ENCODE measurements at regions not wholly inside any gene's neighbourhood (a gene's known extent, or its start where the extent isn't known, plus 50 kb on each side); places are given as distances from the start of the nearest gene placed in this dataset.

GRCh38 chr9:38306899-38307298 is 85.6 kb upstream of the ALDH1B1 start:
- H3K36me3 ChIP-seq = no peaks in the 10 kb centered on the region
- no peak for DNase-seq
- intact Hi-C loops (cut with micrococcal nuclease) = no loop called here
- peaks cover 10% of the 10 kb centered on the region for H3K27me3 ChIP-seq (ENCODE audit: low read depth)
- no peak for TF ChIP-seq CTCF (IDR thresholded peaks at IDR 0.05; ENCODE audit: borderline replicate concordance)
- H3K9me3 ChIP-seq (replicated peaks) = no peaks in the 10 kb centered on the region
- peaks cover 24% of the 10 kb centered on the region for H3K4me1 ChIP-seq
- H3K27ac ChIP-seq (replicated peaks) = no peak overlapping the region
- no peak overlapping the region for H3K4me3 ChIP-seq

- no peaks in the 10 kb centered on the region for H3K9me3 ChIP-seq (replicated peaks)
- no peaks in the 10 kb centered on the region for H3K36me3 ChIP-seq
- H3K4me1 ChIP-seq = peaks cover 16% of the 10 kb centered on the region
- intact Hi-C loops (cut with micrococcal nuclease) = no loop called here
- no peak overlapping the region for H3K27ac ChIP-seq (replicated peaks)
- no peaks in the 10 kb centered on the region for H3K27me3 ChIP-seq (ENCODE audit: low read depth)
- TF ChIP-seq CTCF (IDR thresholded peaks at IDR 0.05; ENCODE audit: borderline replicate concordance) = no peak
- no peak overlapping the region for H3K4me3 ChIP-seq
- DNase-seq = no peak
These were observed 86.9 kb upstream of the ALDH1B1 start for GRCh38 chr9:38305582-38305981.

GRCh38 chr9:38301376-38302106 is 91.0 kb upstream of the ALDH1B1 start:
- H3K4me1 ChIP-seq = no peaks in the 10 kb centered on the region
- no peaks in the 10 kb centered on the region for H3K9me3 ChIP-seq (replicated peaks)
- no peaks in the 10 kb centered on the region for H3K36me3 ChIP-seq
- no peak for DNase-seq
- no peak overlapping the region for H3K4me3 ChIP-seq
- no peak overlapping the region for H3K27ac ChIP-seq (replicated peaks)
- intact Hi-C loops (cut with micrococcal nuclease) = no loop called here
- H3K27me3 ChIP-seq (ENCODE audit: low read depth) = peaks cover 7% of the 10 kb centered on the region
- no peak for TF ChIP-seq CTCF (IDR thresholded peaks at IDR 0.05; ENCODE audit: borderline replicate concordance)

- H3K36me3 ChIP-seq = no peaks in the 10 kb centered on the region
- H3K27me3 ChIP-seq (ENCODE audit: low read depth) = peaks cover 7% of the 10 kb centered on the region
- H3K4me1 ChIP-seq = peaks cover 3% of the 10 kb centered on the region
- H3K4me3 ChIP-seq = no peak overlapping the region
- no peaks in the 10 kb centered on the region for H3K9me3 ChIP-seq (replicated peaks)
- DNase-seq = no peak
- intact Hi-C loops (cut with micrococcal nuclease) = no loop called here
- no peak overlapping the region for H3K27ac ChIP-seq (replicated peaks)
- TF ChIP-seq CTCF (IDR thresholded peaks at IDR 0.05; ENCODE audit: borderline replicate concordance) = no peak
These were observed 92.6 kb upstream of the ALDH1B1 start for GRCh38 chr9:38299856-38300255.

GRCh38 chr9:38298904-38299303 is 93.6 kb upstream of the ALDH1B1 start:
- H3K36me3 ChIP-seq = no peaks in the 10 kb centered on the region
- peaks cover 7% of the 10 kb centered on the region for H3K27me3 ChIP-seq (ENCODE audit: low read depth)
- no peaks in the 10 kb centered on the region for H3K9me3 ChIP-seq (replicated peaks)
- no peak overlapping the region for H3K4me3 ChIP-seq
- DNase-seq = no peak
- no peak for TF ChIP-seq CTCF (IDR thresholded peaks at IDR 0.05; ENCODE audit: borderline replicate concordance)
- H3K4me1 ChIP-seq = peaks cover 13% of the 10 kb centered on the region
- intact Hi-C loops (cut with micrococcal nuclease) = no loop called here
- no peak overlapping the region for H3K27ac ChIP-seq (replicated peaks)

Measured in left ventricle myocardium inferior (tissue), 1 donor.